ENCODE measurements at regions not wholly inside any gene's neighbourhood (a gene's known extent, or its start where the extent isn't known, plus 50 kb on each side); places are given as distances from the start of the nearest gene placed in this dataset.

DNA sequence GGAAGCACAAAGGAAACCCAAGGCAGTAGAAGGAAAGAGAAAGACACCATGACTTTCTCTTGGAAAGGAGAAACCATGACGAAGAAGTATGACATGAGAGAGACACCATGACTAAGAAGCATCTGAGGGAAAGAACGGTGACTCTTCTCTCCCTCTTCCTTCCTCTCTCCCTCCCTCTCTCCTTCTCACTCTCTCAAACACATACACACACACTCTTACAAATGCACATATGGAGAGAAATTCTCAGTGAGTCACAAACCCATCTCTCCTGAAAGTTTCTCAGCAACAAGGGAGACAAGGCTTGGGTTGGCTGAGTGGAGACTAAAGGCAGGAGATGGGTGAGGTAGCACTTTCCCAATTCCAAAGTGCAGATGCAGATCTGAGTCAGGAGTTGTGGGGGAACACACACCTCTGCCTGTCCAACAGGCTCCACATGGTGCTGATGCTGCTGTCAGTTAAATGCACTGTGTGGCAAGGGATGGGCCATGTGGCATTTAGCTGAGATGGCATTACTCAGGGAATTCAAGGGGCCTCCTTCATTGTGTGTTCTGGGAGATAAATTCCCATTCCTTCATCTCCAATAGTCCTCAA is 336.7 kb upstream of the C16orf82 start:
- DNase-seq, result no peak

DNA sequence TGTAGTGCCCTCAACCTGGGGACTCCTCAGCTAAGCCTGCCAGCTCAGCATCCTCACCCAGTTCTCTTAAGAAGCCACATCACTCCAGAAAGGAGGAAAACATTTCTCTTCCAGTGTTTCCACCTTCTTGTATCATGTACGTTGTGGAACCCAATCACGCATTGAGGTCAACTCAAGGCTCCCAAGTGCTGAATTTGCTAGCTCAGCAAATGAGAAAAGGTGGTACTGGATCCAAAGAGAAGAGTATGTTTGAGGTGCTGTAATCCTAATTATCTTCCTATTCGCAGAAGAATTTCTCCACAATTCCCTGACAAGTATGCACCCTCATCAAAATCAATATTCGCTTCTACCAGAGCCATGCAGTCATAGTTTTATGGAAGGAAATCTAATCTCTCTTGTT is 335.0 kb upstream of the C16orf82 start:
- no peak for DNase-seq

DNA sequence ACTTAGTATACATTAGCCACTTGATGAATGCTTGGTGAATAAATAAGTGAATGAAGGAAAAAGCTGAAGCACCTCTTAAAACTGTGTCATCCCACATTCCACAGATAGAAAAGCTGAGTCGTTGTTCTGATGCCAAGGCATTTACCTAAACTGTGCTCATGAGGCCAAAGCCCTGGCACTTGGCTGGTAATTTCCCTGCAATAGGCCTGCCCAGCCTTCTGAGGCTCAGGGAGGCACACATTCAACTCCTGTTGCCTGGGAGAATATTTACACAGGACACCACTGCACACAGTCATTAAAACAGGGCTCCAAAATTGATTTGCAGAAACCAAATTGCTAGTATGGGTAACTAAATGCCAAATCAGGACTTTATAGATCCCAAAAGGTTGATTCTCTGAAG is 333.0 kb upstream of the C16orf82 start:
- DNase-seq, result peak; percentile 11

DNA sequence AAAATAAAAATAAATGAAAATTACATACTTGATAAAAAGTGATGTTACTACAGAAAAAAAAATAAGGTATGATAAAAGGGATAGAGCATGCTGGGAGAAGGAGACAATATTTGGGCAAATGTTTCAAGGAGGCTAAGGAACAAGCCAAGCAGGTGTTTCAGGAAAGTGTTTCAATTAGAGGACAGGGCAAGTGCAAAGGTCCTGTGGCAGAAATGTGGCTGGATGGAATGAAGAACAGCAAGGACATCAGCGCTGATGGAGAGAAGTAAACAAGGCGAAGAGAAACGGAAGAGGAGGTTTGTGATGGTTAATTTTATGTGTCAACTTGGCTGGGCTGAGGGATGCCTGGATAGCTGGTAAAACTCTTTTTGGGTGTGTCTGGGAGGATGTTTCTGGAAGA is 331.2 kb upstream of the C16orf82 start:
- DNase-seq, result no peak

DNA sequence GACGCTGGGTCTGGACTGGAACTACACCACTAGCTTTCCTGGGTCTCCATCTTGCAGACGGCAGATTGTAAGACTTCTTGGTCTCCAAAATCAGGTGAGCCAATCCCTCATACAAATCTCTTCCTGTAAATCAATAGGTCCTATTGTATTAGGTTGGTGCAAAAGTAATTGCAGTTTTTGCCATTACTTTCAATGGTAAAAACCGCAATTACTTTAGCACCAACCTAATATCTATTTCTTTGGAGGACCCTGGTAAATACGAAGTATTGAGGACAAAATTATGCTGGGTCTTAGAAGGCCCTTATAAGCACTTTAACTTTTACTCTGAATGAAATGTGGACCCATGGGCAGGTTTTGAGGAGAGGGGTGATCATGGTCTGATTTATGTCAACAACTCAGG is 330.6 kb upstream of the C16orf82 start:
- DNase-seq, result no peak

DNA sequence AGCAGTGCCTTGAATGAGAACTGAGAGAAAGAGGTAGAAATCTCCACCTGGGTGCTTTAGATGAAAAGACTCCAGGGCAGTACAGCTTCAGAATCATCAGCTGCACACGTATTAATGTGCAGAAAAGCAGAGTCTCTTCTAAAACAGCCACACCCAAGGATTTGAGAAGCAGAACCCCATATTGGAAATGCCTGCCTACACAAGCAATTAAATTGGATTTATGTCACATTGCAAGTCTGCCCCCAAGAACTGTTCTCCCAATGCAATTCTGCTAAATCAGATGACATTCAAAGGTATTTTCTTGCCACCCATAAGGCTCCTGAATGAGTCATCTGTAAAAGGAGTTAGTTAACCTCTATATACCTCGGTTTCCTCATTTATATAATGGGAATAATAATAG is 326.0 kb upstream of the C16orf82 start:
- DNase-seq, result no peak

DNA sequence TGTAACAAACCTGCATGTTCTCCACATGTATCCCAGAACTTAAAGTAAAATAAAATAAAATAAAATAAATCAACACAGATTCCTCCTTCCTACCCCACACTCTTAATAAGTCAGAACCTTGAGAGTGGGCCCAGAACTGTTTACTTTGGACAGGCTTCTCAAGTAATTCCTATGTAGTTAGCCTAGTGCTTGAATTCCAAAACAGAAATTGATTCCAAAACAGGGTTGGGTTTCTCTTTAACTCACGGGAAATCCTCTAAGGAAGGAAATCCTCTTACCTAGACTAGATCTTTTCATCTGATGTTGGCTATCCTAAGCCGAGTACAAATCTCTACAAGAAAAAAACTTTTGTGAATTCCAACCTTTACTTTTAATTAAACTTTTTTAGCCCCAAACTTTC is 324.7 kb upstream of the C16orf82 start:
- DNase-seq, result no peak

DNA sequence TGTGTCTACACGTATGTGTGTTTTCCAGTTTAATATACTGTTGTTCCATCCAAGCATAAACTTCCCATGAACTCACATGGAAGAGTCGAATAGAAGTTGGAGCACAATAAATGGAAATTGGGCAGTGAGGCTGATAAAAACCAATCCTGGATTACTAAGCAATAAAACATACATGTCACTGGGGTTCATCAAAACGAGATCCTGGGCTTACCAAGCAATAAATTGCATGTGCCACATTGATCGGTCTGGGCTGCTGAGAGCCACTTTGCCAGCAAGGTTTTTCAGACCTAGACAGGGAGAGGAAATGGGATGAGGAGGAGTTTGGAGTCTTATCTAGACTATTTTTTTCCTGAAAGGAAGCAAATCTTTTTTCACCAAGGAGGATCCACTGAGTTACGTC is 322.3 kb upstream of the C16orf82 start:
- no peak for DNase-seq

DNA sequence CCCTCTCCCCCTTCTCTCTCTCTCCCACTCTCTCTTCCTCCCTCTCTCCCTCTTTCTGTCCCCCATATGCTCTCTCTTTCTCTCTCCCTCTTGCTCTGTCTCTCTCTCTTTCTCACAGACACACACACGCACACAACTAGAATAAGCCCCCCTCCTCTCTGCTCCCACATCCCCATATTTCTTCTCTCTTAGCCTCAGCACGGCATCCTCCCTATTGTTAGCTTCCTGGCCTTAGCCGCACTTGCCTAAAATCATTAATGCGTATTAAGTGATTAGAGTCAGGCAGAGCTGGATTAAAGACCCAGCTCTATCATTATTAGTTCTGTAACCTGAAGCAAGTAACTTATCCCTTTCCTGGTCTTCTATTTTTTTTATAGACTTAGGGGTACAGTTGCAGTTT is 319.0 kb upstream of the C16orf82 start:
- DNase-seq, result no peak

DNA sequence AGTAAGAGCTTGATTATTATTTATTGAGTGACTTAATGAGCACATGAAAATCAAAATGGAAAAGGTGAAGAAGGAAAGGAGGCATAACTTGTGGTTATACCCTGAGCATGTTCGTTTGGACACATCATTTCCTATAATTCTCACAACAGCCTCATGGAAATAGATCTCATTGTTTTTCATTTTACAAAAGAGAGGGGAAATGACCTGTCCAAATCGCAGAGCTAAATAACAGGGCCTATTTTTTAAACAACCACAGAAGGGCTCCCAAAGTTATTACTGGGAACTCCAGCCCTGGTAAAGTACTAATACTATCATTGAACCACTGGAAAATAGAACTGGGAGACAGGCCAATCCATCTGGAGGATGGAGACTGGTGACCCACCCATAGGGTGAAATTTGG is 317.7 kb upstream of the C16orf82 start:
- DNase-seq, result no peak

DNA sequence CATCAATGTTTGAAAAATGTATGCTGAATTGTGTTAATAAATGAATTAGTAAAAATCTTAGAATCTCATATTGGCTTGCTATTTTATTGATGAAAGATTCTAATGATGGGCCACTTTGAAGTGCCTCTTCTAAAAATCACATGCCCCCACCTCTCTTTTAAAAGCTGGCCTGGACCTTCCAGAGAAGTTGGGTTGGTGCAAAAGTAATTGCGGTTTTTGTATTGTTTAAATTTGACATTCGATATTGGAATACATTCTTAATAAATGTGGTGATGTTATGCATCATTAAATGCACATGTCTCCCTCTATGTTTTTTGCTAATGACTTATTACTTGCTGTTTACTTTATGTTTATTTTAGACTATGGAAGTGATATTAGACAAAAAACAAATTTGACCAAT is 314.6 kb upstream of the C16orf82 start:
- no peak for DNase-seq

DNA sequence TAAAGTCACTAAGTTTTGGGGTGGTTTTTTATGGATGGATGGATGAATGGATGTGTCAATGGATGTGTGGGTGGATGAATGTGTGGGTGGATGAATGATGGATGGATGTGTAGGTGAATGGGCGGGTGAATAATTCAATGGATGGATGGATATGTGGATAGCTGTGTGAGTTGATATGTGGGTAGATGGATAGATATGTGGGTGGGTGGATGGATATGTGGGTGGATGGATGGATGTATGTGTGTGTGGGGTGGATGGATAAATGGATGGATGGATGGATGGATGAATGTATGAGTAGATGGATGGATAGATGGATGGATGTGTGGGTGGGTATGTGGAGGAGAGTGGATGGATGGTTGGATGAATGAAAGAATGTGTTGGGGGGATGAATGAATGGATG is 310.1 kb upstream of the C16orf82 start:
- no peak for DNase-seq

DNA sequence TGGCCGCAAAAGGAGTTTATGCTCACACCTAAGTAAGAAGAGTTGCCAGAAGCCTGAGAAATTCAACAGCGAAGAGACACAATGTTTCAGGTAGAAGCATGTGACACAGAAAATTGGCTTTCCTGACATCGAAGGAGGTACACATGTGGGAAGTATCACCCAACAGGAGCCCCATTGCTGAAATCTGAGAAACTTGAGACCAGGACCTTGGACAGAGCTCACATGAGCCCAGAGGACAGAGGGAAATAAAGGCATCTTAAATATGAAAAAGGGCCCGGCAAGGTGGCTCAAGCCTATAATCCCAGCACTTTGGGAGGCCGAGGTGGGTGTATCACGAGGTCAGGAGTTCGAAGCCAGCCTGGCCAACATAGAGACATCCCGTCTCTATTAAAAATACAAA is 304.1 kb upstream of the C16orf82 start:
- DNase-seq, result no peak

DNA sequence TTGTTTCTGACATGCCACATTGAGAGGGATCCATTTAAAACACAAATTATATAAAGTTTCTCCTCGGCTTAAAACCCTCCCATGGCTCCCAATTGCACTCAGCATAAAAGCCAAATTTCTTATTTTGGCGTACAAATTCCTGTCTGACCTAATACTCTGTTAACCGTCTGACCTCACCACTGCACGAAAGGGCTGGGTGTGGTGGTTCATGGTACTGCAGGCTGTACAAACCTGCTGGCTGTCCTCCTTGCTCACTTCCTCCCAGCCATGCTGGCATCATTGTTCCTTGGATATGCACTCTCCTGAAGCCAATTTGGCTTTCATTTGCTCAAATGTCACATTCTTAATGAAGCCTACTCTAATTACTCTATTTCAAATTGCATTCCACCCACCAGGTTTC is 301.6 kb upstream of the C16orf82 start:
- no peak for DNase-seq

DNA sequence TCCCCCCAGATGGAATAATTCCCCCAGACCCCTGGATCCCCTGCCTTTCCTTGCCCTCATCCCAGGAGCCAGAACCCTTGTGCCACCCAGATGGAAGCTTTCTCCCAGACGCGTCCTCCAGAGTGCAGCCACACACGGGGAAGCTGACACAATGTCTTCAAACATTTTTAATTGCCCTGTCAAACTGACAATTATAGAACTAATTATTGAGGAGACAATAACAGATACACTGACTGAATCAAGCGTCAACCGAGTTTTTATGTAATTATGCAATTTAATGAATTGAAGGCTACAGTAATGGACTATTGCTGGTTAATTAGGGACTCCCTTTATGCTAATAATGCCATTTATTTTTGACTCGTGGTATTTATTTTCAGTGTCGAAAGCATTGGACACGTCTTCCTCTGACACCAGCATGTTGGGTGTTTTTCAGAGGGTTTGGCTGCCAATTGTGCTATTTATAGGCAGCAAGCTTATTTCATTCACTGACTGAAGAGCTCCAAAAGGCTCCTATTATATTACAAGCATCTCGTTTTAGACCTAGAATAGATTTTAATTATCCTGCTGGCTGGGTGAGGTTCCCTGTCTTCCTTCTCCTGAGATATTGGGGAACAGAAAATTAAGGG is 298.2 kb upstream of the C16orf82 start:
- DNase-seq, result no peak

DNA sequence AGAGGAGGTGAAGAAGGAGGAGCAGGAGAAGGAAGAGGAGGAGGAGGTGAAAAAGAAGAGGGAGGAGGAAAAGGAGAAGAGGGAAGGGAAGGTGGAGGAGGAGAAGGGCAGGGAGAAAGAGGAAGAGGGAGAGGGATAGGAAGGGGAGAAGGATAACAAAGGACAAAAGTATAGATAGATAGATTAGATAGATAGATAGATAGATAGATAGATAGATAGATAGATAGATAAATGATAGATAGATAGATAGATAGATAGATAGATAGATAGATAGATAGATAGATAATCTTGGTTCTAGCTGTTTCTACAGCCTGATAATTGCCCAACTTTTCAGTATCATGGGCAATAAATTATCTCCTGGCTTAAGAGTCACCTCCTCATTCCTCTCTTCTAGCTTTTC is 296.2 kb upstream of the C16orf82 start:
- DNase-seq, result no peak

DNA sequence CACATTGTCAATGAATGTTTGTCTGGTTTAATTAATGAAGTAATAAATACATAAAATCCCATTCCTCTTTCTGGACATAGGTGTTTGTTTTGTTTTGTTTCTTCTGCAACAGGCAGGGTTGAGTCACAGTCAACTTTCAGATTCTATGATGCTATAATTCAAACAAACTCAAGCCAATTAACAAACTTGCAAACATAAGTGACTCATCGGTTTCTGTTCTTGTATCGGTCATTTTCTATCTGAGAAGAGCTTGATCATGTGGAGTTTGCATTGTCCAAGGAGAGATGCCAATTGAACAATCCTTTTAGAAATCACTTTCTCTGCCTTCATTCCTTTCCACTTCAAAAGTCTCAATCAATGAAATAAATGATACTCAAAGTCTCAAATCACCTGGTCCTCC is 294.2 kb upstream of the C16orf82 start:
- DNase-seq, result no peak

DNA sequence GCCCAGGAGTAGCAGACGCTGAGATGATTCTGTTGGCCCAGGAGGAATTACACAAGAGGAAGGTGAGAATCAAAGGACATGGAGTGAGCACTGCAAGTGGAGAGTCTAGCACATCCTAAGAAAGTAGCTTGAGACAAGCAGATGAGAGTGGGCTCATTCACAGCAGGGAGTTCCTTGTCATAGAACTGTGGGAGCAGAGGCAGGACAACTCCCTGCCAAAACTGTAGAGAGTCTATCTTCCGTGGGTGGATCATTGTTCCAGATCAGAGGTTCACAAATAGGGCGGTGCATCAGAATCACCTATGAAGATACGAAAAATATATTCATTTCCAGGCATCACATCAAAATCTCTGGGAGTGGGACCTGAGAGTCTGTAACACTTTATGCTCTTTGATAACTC is 288.9 kb upstream of the C16orf82 start:
- DNase-seq, result no peak

DNA sequence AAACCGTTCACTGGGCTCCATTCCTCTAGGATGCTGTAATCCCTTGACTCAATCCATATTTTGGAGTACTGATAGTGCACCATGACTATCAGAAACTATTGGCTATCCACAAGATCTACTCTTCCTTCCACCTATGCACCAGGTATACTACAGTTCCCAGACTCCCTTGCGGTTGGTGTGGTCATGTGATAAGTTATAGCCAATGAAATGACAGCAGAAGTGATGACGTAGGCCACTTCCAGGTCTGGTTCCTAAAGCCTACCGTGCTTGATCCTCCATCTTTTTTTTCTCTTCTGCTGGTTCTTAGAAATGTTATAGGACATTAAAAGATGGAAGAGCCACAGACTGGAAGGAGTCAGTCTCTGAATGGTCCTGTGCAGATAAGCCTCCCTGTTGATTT is 278.8 kb upstream of the C16orf82 start:
- DNase-seq, result no peak

DNA sequence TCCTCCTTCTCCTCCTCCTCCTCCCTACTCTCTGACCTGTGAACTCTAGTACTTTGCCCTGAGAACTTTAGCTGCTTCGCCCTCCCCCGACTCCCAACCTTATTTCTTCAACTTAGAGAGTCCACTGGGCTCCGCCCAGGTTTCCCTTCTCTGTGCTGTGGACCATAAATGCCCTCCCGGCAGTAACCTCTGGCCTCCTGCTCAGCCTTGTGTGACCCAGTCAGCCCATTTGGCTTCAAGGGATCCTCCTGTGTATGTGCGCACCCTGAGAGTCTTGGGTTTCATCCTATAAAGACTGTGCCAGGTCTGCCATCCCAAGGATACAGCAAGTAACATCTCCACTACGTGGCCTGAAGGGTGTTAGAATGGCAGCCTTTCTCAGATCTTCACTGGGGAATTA is 275.6 kb upstream of the C16orf82 start:
- DNase-seq, result no peak

DNA sequence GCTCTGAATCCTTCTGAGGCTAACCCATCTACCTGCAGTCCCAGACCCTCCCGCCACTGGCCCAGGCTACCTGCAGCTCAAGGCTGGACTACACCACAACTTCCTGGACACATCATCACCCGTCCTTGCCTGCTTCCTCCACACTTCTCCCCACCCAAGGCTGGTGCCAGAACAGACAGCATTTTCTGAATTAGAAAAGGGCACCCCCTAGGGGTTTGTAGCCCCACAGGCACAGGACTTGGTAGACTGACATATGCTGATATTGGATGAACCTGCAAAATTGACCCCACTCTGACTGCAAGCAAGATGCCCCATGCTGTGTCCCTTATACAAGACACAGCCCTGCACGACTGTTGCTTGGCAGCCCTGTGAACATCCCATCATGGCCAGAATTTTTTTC is 271.5 kb upstream of the C16orf82 start:
- peak; percentile 9 for DNase-seq

DNA sequence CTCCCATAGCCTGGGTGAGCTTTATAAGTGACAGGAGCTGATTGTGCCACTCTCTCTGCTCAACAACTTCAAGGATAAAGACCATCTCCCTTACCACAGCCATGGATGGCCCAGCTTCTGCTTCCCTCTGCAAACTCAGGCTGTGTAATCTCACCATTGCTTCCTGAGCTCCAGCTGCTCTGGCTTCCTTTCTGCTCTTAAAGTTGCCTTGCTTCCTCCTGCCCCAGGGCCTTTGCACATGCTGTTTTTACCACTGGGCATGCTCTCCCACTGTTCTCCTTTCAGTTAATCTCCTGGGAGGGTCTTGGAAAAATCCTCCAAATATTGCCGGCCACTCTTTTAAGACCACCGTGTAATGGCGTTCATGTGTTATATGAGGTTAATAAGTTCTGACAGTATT is 265.1 kb upstream of the C16orf82 start:
- no peak for DNase-seq

DNA sequence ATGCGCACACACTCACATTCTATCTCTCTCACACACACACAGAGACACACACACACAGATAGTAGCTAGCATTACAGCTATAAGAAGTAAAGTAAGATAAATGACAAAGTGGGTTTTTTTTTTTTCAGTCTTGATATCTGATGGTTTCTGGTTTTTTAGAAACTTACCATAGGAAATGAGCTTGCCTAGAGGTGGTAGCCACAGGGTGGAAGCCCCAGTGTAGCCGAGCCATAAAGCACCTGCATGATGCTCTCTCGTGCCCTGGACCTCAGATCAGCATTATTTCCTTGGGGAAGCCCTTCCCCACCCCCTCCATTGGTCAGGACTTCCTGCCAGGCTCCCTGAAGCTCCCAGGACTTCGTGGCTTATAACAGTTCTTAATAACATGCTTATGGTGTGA is 264.3 kb upstream of the C16orf82 start:
- DNase-seq, result no peak

DNA sequence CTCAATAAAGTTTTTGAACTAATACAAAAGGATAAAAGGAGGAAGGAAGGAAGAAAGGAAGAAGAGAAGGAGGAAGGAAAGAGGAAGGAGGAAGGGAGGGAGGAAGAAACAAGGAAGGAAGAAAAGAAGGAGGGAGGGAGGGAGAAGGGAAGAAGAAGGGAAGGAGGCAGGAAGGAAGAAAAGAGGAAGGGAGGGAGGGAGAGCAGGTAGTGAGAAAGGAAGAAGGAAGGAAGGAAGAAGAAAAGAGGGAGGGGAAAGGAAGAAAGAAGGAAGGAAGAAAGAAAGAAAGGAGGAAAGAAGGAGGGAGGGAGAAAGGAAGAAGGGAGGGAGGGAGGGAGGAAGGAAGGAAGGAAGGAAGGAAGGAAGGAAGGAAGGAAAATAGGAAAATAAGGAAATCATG is 263.8 kb upstream of the C16orf82 start:
- no peak for DNase-seq

DNA sequence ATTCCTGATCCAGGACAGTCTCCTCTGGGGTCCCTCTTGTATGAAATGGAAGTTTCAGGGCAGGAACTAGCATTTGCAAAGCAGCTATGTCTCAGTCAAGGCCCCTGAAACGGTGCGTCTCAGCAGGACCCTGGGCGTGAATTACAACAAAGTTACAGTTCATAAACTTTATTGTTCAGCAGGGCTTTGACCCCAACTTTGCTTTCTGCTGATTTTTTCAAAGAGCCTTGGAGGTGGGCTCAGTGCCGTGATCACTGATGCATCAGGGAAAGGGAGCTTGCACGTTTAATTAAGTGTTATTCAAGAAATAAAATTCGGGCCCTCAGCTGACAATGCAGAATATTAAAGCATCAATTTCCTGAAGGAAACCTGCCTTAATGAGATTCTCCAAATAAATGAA is 260.1 kb upstream of the C16orf82 start:
- no peak for DNase-seq

DNA sequence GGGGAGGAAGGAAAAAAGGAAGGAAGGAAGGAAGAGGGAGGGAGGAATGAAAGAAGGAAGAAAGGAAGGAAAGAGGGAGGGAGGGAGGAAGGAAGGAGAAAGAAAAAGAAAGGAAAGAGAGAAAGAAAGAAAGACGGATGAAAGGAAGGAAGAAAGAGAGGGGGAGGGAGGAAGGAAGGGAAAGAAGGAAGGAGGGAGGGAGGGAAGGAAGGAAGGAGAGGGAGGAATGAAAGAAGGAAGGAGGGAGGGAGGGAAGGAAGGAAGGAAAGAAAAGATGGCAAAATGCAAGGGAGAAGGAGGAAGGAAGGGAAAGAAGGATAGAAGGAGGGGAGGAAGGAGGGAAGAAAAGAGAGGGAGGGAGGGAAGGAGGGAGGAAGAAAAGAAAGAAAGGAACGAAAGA is 257.3 kb upstream of the C16orf82 start:
- DNase-seq, result no peak

Measured in NCI-H2029 (cell line).